ENCODE measurements at regions not wholly inside any gene's neighbourhood (a gene's known extent, or its start where the extent isn't known, plus 50 kb on each side); places are given as distances from the start of the nearest gene placed in this dataset.
"Not testable (repeated sequence)": the region's sequence is repeated elsewhere in the genome, so short reads cannot be mapped to it uniquely, and the experiment has no call there.

- DNase-seq (ENCODE audit: low spot score) = no peak
Measured at GRCh38 chr4:123217664-123218063, 178.9 kb upstream of the SPRY1 start.

- DNase-seq (ENCODE audit: low spot score) = no peak
Measured at GRCh38 chr4:123218981-123219380, 177.6 kb upstream of the SPRY1 start.

- DNase-seq (ENCODE audit: low spot score) = no peak
Measured at GRCh38 chr4:123229286-123229685, 167.3 kb upstream of the SPRY1 start.

GRCh38 chr4:123230061-123230460, 166.5 kb upstream of the SPRY1 start:
- DNase-seq (ENCODE audit: low spot score) = no peak

DNA sequence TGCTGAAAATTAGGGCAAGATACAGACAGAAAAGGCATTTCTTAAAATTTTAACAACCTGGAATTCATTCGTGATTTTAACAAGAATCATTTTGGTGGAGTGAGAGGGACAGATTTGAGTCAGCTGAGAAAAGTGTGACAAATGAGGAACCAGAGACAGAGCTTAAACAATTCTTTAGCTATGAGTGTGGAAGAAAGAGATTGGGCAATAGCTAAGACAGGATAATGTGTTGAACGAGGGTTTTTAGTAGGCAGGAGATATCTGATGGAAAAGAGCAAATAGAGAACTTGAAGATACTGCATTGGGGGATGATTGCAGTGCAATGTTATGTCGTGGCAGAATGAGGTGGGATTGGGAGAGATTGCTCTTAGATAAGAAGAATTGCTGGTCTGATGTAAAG, 164.2 kb upstream of the SPRY1 start:
- no peak for DNase-seq (ENCODE audit: low spot score)

DNA sequence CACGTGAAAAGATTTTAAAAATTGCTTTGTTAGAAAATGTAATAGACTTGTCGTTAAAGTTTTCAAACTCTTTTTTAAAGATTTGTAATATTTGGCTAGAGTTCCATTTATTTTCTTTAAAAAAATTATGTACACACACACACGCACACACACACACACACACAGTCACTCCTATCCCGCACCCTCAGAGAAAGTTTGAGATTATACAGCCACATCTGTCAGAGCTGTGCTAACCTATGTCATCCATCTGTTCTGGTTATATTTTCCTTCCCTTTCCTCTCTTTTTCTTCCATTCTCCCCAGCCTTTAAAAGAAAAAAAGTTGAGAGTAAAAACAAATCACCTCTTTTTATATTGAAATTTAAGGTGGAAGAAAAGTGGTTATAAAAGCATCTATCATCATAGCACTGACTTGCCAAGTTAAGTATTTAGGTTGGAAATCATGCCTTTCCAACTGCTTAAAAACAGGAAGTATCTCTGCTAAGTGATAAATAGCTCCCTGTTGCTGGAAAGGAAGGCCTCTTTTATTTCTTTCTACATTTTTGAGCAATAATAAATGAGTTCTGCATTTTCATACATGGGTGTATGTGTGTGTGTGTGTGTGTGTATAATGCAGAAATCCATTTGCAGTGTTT, 163.3 kb upstream of the SPRY1 start:
- no peak for DNase-seq (ENCODE audit: low spot score)

- no peak for DNase-seq (ENCODE audit: low spot score)
Measured at GRCh38 chr4:123234955-123235354, 161.6 kb upstream of the SPRY1 start.

DNA sequence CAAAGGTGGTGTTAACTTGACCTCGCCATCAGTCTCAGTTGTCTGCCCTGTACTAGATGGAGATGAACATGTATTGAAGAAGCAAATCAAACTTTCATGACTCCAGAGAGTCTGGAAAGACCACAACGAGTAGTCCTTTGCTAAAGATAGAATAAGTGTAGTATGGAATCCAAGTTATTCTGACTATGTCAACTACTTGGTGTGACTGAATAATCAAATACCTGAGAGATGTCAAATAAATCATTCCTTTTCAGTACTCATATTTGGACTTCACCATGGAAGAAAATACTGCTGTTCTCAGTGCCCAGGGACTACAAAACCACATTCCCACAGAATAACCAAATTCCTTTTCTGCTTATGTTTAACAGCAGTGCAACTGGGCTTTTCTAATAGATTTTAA, 161.2 kb upstream of the SPRY1 start:
- DNase-seq (ENCODE audit: low spot score) = no peak

GRCh38 chr4:123236606-123237005, 160.0 kb upstream of the SPRY1 start:
- no peak for DNase-seq (ENCODE audit: low spot score)

DNA sequence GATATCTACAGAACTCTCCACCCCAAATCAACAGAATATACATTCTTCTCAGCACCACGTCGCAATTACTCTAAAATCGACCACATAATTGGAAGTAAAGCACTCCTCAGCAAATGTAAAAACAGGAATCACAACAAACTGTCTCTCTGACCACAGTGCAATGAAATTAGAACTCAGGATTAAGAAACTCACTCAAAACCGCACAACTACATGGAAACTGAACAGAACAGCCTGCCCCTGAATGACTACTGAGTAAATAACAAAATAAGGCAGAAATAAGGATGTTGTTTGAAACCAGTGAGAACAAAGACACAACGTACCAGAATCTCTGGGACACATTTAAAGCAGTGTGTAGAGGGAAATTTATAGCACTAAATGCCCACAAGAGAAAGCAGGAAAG, 156.3 kb upstream of the SPRY1 start:
- not testable (repeated sequence) for DNase-seq (ENCODE audit: low spot score)

DNA sequence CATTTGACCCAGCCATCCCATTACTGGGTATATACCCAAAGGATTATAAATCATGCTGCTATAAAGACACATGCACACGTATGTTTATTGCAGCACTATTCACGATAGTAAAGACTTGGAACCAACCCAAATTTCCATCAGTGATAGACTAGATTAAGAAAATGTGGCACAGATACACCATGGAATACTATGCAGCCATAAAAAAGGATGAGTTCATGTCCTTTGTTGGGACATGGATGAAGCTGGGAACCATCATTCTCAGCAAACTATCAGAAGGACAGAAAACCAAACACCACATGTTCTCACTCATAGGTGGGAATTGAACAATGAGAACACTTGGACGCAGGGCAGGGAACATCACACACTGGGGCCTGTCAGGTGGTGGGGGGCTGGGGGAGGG, 153.4 kb upstream of the SPRY1 start:
- DNase-seq (ENCODE audit: low spot score) = not testable (repeated sequence)

DNA sequence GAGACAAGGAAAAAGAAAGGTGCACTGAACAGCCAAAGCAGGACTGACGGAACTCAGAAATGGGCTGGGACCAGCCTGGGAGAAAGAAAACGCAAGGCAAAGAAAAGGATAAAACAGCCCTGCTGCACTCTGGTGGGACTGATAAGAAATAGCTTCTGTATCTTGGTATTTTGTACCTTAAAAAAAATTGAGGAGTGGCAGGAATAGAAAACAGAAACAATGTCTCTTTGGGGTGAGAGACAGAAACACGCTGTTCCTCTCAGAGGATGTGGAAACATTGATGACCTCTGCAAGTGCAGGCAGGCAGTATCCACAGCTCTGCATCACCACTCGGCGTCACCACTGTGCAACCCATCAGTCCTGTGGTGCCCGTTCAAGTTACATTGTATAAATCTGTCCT, 152.5 kb upstream of the SPRY1 start:
- DNase-seq (ENCODE audit: low spot score) = peak; percentile 62

DNA sequence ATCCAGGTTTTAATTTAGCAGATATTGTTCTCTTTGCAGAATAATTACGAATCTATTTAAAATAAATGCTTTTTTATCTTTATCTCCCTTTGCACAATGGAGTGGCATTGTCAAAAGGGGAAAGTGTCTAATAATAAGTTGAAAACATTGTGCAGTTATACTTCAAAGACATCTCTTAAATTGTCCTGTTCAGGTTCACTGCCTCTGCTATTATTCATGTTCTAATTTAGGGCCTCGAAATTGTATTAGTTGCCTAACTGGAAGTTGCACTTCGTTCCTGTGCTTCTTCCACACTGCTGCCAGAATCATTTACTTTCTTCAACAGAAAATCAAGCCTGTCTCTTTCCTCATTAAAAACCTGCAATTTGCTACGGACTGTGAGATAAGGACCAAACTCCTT, 150.5 kb upstream of the SPRY1 start:
- no peak for DNase-seq (ENCODE audit: low spot score)

DNA sequence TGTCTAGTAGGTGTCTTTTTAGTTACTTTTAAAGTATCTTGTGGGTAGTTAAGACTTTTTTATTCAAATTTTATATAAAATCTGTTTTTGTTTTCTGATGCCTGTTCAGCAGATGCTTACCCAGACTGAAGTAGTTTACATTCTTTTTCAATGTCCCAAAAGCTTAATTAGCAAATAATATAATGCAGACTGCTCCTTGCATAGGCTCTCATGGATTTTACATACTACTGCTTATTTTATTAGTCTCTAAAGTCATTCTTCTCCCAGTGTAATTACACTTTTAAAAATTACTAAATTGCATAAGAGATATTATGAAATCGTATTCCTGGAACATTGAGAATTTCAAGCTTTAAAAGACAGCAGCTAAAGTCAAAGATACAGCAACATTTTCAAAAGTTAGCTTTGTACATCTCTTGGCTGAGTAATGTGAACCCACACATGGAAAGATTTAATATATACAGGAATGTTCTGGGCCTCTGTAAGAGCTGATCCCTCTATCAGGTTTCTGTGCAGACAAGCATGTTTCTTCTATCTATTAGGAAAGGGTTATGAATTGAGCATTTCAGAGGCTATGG, 148.4 kb upstream of the SPRY1 start:
- DNase-seq (ENCODE audit: low spot score) = no peak

DNA sequence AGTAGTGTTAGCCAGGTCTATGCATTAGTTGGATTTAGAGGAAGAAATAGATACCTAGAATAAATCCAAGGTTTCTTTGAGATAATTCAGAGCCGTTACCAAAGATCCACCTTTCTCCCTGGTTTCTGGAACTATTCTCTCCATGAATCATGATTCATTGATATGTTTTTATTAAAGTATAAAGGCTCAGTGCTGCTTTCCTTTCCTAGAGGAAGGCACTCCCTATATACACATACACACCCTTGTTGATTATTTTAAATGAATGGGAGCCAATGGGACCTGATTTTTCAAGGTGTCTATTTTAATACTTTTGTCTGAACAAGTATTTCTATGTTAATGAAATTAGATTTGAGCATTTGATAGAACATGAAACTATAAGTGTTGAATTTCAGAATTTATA, 146.8 kb upstream of the SPRY1 start:
- DNase-seq (ENCODE audit: low spot score) = no peak

DNA sequence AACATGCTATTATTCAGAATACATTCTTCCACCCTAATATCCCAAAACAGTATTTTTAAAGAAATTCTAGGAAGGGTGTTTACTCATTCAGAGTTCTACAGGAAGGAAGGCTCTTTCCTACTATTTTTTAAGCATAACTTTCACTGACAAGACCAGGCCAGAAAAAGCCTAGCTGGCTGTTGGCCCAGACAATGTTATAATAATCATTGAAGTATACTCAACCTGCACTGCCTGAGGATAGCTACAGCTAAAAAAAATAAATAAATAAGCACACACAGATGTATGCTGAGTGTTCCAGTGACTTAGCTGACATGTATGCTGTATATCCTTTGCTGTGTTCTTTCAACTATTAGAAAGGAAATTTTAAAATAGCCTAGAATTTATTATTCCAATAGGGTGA, 145.8 kb upstream of the SPRY1 start:
- no peak for DNase-seq (ENCODE audit: low spot score)

DNA sequence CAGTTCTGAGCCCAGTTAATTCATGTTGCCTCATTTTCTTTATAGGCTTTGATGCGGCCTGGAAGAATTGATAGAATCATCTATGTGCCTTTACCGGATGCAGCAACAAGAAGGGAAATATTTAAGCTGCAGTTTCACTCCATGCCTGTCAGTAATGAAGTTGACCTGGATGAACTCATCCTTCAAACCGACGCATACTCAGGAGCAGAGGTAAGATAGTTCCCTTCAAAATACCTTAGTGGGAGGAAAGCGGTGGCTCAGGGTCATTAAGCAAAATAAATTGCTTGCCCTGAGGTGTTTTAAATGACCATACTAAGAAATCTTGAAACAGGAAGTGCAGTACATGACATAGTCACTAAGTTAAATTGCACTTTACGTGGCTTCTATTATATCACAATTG, 140.6 kb upstream of the SPRY1 start:
- no peak for DNase-seq (ENCODE audit: low spot score)

- DNase-seq (ENCODE audit: low spot score) = no peak
Measured at GRCh38 chr4:123256901-123257300, 139.7 kb upstream of the SPRY1 start.

- DNase-seq (ENCODE audit: low spot score) = no peak
Measured at GRCh38 chr4:123257591-123257990, 139.0 kb upstream of the SPRY1 start.

DNA sequence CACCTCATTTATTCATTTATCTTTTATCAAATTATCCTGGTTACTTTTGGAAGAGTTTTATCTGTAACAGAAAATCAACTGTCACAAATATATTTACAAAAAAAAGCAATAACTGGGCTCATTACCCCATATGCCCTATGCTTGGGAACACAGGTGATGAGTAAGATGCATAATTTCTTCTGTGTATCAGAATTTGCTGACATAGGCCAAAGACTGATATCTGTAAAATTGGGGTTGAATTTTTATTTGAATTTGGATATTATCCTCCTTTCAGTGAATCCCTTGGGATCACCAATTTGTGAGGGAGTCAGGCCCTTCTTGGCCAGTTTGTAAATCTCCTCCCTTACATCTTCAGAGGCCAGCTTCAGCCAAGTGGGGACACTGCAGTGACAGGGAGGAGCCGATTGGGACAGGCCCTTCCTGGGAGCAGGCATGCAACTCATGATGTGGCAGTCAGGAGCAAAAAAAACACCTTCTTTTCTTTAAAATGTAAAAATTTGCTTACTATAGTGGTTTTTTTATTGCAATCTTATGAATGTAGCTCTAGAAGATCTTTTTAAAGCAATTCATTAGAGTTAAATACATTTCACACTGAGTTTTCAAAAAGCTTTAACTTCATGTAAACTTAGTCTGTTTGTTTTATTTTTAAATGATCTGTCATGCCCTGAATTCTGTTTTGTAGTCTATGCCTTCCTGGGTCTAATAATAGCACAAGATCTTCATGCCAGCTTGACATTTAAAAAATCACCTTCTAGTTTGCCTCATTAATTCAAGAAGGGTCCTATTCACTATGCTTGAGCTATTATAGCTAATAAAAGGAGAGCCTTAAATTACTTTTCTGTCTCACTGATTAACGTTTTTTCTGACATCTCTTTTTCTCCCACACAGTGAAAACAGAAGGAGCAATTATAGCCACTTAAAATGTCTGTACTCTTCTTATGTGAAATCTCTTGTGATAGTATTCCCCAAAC, 136.6 kb upstream of the SPRY1 start:
- no peak for DNase-seq (ENCODE audit: low spot score)

DNA sequence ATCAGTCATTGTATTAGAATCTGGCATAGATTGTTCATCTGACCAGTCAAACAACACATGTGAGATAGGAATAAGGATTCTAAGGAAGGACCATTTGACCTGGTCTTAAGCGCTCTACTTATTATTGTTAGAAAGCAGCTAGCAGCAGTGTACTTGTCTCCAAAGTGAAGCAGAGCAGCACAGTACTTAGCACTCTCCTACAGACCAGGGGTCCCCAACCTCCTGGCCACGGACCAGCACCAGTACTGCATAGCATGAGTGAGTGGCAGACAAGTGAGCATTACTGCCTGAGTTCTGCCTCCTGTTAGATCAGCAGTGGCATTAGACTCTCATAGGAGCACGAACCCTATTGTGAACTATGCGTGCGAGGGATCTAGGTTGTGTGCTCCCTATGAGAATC, 135.9 kb upstream of the SPRY1 start:
- no peak for DNase-seq (ENCODE audit: low spot score)

- DNase-seq (ENCODE audit: low spot score) = no peak
Measured at GRCh38 chr4:123262080-123262479, 134.5 kb upstream of the SPRY1 start.

DNA sequence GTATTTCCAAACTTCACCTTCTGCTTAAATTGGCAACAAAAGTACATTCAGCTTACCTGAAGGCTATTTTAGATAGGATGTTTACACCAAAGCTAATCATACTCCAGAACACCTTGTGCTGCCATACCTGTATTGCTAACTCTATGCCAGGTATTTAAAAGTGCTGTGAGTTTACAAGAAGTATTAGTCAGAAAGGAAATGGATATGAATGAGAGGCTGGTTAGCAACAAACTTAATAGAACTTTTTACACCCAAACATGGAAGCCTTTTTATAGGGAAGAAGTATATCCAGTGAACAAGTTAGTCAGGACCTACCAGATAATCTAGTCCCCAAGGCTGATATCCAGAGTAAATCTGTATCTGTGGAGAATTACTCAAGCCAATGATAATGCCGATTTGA, 131.2 kb upstream of the SPRY1 start:
- DNase-seq (ENCODE audit: low spot score) = no peak

Data from ureter (tissue), 1 donor.